ENCODE measurements at regions not wholly inside any gene's neighbourhood (a gene's known extent, or its start where the extent isn't known, plus 50 kb on each side); places are given as distances from the start of the nearest gene placed in this dataset.

DNA sequence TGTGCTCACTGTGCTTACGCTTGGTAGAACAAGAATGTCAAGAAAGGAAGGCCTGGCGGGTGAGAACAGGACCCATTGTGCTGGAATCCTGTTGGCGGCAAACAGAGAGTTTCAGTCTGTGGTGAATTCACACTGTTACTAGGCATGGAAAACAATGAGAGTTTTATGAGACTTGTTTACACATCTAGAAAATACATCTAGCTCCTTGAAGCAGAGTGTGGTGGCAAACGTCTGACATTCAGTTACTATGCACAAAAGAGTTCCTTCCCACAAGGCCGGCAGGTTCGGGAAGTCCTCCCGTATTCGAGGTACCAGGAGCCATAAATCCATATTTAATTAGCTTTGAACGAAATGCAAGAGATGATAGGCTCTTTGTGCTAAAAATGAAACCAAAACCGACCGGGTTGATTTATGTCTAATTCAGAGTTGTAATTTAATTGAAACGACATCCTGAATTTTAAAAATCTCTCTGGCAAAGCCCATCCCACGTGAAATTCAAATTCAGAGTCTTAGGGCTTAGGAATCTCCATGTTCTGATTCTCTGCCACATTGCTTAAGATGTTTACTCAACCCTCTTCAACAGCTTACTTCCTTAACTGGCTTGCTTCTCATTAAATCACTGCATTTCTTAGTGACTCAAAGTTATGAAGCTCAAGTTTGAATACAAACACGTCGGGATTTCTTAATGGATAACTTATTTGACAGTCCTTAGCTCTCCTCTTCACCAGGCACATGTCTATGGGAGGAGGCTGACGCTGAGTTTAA lies 299.9 kb upstream of the PITRM1 start:
- TF ChIP-seq CTCF (IDR thresholded peaks at IDR 0.05; ENCODE audit: low read depth, low read length, missing control alignments): no peak
- no peak for DNase-seq (ENCODE audit: extremely low read depth, low read depth)
- H3K4me3 ChIP-seq (replicated peaks; ENCODE audit: low read depth, low read length): no peak overlapping the region

DNA sequence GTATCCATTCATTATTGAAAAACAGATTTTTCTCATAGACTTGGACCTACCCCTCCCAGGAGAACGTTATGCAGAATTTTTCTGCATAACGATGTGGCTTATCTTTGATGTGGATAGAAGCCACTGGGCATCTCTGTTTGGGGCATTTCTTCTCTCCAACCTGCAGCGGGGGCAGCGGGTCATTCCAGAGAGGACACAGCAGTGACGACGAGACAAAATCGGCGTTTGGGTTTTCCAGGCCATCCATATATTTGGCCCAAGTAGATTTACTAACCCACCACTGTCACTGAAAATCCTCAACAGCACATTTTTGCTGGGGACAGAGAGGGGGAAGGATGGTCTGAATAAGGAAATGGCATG lies 299.3 kb upstream of the PITRM1 start:
- H3K4me3 ChIP-seq (replicated peaks; ENCODE audit: low read depth, low read length): no peak overlapping the region
- no peak for TF ChIP-seq CTCF (IDR thresholded peaks at IDR 0.05; ENCODE audit: low read depth, low read length, missing control alignments)
- DNase-seq (ENCODE audit: extremely low read depth, low read depth): no peak

- TF ChIP-seq CTCF (IDR thresholded peaks at IDR 0.05; ENCODE audit: low read depth, low read length, missing control alignments): no peak
- H3K4me3 ChIP-seq (replicated peaks; ENCODE audit: low read depth, low read length): no peak overlapping the region
- no peak for DNase-seq (ENCODE audit: extremely low read depth, low read depth)
Observed at GRCh38 chr10:3471472-3471871, 298.9 kb upstream of the PITRM1 start.

DNA sequence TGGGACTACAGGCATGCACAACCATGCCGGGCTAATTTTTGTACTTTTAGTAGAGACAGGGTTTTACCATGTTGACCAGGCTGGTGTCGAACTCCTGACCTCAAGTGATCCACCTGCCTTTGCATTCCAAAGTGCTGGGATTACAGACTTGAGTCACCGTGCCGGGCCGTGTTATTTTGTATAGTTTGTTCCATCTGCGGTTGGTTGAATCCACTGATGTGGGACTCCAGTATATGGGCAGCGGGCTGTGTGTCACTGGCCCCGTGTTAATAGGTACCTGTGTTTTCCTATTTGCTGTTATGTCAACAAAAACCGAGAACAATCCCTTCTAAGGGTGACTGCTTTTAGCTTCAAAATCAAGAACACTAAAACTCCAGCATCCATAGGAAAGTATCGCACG lies 297.6 kb upstream of the PITRM1 start:
- H3K4me3 ChIP-seq (replicated peaks; ENCODE audit: low read depth, low read length): no peak overlapping the region
- DNase-seq (ENCODE audit: extremely low read depth, low read depth): no peak
- TF ChIP-seq CTCF (IDR thresholded peaks at IDR 0.05; ENCODE audit: low read depth, low read length, missing control alignments): no peak

DNA sequence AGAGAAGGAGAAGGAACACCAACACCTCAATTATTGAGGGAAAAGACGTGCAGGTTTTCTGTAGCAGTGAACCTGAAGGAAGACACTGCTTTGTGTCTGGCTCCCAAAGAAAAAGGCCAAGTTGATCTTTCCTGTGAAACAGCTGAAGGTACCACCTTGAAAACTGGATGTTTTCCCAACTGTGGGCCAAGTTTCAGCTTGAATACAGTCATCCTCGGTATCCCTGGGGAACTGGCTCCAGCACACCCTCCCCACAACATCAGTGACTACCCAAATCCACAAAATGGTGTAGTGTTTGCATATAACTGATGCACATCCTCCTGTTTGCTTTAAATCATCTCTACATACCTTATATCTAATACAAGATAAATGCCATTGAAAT lies 297.0 kb upstream of the PITRM1 start:
- no peak for TF ChIP-seq CTCF (IDR thresholded peaks at IDR 0.05; ENCODE audit: low read depth, low read length, missing control alignments)
- DNase-seq (ENCODE audit: extremely low read depth, low read depth): no peak
- H3K4me3 ChIP-seq (replicated peaks; ENCODE audit: low read depth, low read length): no peak overlapping the region

DNA sequence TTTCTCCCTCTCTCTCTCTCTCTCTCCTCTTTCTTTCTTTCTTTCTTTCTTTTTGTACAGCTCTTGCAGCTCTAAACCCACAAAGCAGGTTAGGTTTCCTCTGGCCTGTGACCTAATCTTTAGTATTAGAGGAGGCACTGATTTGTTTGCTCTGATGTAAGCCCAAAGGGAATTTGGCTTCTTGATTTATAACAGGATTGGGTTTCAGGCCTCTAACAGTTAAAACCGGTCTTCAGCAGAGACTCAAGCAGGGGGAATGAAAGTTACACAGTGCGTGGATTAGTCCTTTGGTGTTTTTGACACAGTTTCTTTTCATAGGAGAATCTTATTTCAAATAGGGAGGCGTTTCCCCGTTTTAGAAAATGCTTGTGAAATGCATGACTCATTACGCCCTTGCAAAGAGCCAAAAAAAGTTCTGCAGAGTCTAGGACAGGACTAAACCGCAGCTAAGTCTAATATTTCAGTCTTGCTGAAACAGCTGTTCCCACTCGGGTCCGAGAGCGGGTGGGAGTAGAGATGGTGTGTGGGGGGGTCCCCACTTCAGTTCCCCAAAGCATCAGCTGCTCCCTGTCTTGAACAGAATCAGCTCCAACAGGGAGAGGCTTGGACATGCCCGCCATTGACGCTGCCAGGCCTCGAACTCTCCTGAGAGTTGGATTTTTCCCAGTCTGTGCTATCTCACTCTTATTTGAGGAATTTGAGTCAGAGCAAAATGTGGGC lies 296.5 kb upstream of the PITRM1 start:
- no peak for TF ChIP-seq CTCF (IDR thresholded peaks at IDR 0.05; ENCODE audit: low read depth, low read length, missing control alignments)
- DNase-seq (ENCODE audit: extremely low read depth, low read depth): peak; percentile 90
- peak overlapping the region; percentile 20; the same call in 1 of the 2 replicates for H3K4me3 ChIP-seq (replicated peaks; ENCODE audit: low read depth, low read length)
